Activated naive CD4-positive, alpha-beta T cell treated with anti-CD3 and anti-CD28 coated beads, Interleukin-2, amount 50 U/mL, for 72 hours (primary cell): ENCODE measurements at regions not wholly inside any gene's neighbourhood (a gene's known extent, or its start where the extent isn't known, plus 50 kb on each side); places are given as distances from the start of the nearest gene placed in this dataset.
"Not testable (repeated sequence)": the region's sequence is repeated elsewhere in the genome, so short reads cannot be mapped to it uniquely, and the experiment has no call there.

Source experiments
- ATAC-seq, 2 donors: fragments of 150-1000 bp; cut with Tn5 transposase; 2 replicates each; pipeline ENCODE4 v1.10.0; 2021; ENCODE audit warnings: mild to moderate bottlenecking in 2 of 2, moderate library complexity in 2 of 2
- DNase-seq, 2 donors: peaks; one replicate each; pipeline ENCODE4 v3.0.0; 2021 to 2022; ENCODE audit warnings: low spot score in 2 of 2
- H3K27ac Mint-ChIP-seq, 2 donors: one replicate each; pipeline ENCODE4 v1.8.0; 2022; ENCODE audit warnings: mild to moderate bottlenecking in 2 of 2, mixed read lengths in 2 of 2
- H3K36me3 Mint-ChIP-seq, 2 donors: one replicate each; pipeline ENCODE4 v1.8.0; 2022; ENCODE audit warnings: mixed read lengths in 2 of 2
- H3K9me3 Mint-ChIP-seq, 2 donors: one replicate each; pipeline ENCODE4 v1.8.0; 2022; ENCODE audit warnings: mixed read lengths in 2 of 2

GRCh38 chr14:106493962-106494823, 967.8 kb downstream of the TMEM121 start:
- H3K9me3 Mint-ChIP-seq = no peaks in the 10 kb centered on the region
- no peak overlapping the region for H3K27ac Mint-ChIP-seq
- ATAC-seq (no peak), DNase-seq (no peak)
- no peaks in the 10 kb centered on the region for H3K36me3 Mint-ChIP-seq

- DNase-seq = no peak
- Mint-ChIP-seq H3K27ac (no peak overlapping the region), H3K36me3 (no peaks in the 10 kb centered on the region), H3K9me3 (no peaks in the 10 kb centered on the region)
- ATAC-seq = no peak
These were observed 974.2 kb downstream of the TMEM121 start for GRCh38 chr14:106500571-106500970.

- peak; percentile 26 to 79 for ATAC-seq
- Mint-ChIP-seq H3K27ac (no peak overlapping the region), H3K36me3 (no peaks in the 10 kb centered on the region), H3K9me3 (no peaks in the 10 kb centered on the region)
- DNase-seq = no peak
These were observed 975.5 kb downstream of the TMEM121 start for GRCh38 chr14:106501898-106502297.

GRCh38 chr14:106505366-106505765, 979.0 kb downstream of the TMEM121 start:
- ATAC-seq = no peak
- Mint-ChIP-seq H3K27ac (no peak overlapping the region), H3K36me3 (no peaks in the 10 kb centered on the region), H3K9me3 (no peaks in the 10 kb centered on the region)
- DNase-seq = no peak

- no peaks in the 10 kb centered on the region for H3K9me3 Mint-ChIP-seq
- DNase-seq = peak in 1 of 2 donors; percentile 46
- ATAC-seq = peak; percentile 70 to 71
- H3K36me3 Mint-ChIP-seq = no peaks in the 10 kb centered on the region
- H3K27ac Mint-ChIP-seq = peak overlapping the region; percentile 7 to 28
These were observed 980.5 kb downstream of the TMEM121 start for GRCh38 chr14:106506881-106507305.

GRCh38 chr14:106507354-106507753, 981.0 kb downstream of the TMEM121 start:
- DNase-seq (peak in 1 of 2 donors; percentile 16), ATAC-seq (peak; percentile 73 to 82)
- Mint-ChIP-seq H3K36me3 (no peaks in the 10 kb centered on the region), H3K9me3 (no peaks in the 10 kb centered on the region), H3K27ac (peak overlapping the region; percentile 7 to 28)

- DNase-seq = no peak
- ATAC-seq = no peak
- Mint-ChIP-seq H3K27ac (peak overlapping the region in 1 of 2 donors; percentile 28), H3K9me3 (no peaks in the 10 kb centered on the region), H3K36me3 (no peaks in the 10 kb centered on the region)
These were observed 981.8 kb downstream of the TMEM121 start for GRCh38 chr14:106508216-106508615.

- no peaks in the 10 kb centered on the region for H3K36me3 Mint-ChIP-seq
- peak overlapping the region in 1 of 2 donors; percentile 28 for H3K27ac Mint-ChIP-seq
- ATAC-seq = no peak
- no peaks in the 10 kb centered on the region for H3K9me3 Mint-ChIP-seq
- no peak for DNase-seq
These were observed 982.8 kb downstream of the TMEM121 start for GRCh38 chr14:106509176-106509575.

- ATAC-seq (no peak), DNase-seq (no peak)
- H3K9me3 Mint-ChIP-seq = no peaks in the 10 kb centered on the region
- no peaks in the 10 kb centered on the region for H3K36me3 Mint-ChIP-seq
- no peak overlapping the region for H3K27ac Mint-ChIP-seq
These were observed 983.4 kb downstream of the TMEM121 start for GRCh38 chr14:106509807-106510206.

- Mint-ChIP-seq H3K36me3 (no peaks in the 10 kb centered on the region), H3K9me3 (no peaks in the 10 kb centered on the region), H3K27ac (peak overlapping the region in 1 of 2 donors; percentile 48)
- peak; percentile 54 to 63 for ATAC-seq
- peak in 1 of 2 donors; percentile 34 for DNase-seq
These were observed 984.8 kb downstream of the TMEM121 start for GRCh38 chr14:106511006-106511799.

GRCh38 chr14:106511800-106512198, 985.4 kb downstream of the TMEM121 start:
- ATAC-seq (no peak), DNase-seq (no peak)
- Mint-ChIP-seq H3K9me3 (no peaks in the 10 kb centered on the region), H3K36me3 (no peaks in the 10 kb centered on the region), H3K27ac (no peak overlapping the region)

- no peaks in the 10 kb centered on the region for H3K36me3 Mint-ChIP-seq
- H3K9me3 Mint-ChIP-seq = no peaks in the 10 kb centered on the region
- ATAC-seq (peak in 1 of 2 donors; percentile 32), DNase-seq (no peak)
- H3K27ac Mint-ChIP-seq = peak overlapping the region in 1 of 2 donors; percentile 35
These were observed 986.9 kb downstream of the TMEM121 start for GRCh38 chr14:106513302-106513701.

GRCh38 chr14:106518054-106518943, 991.9 kb downstream of the TMEM121 start:
- ATAC-seq (peak; percentile 69 to 79), DNase-seq (peak; percentile 71 to 84)
- no peaks in the 10 kb centered on the region for H3K36me3 Mint-ChIP-seq
- no peak overlapping the region for H3K27ac Mint-ChIP-seq
- H3K9me3 Mint-ChIP-seq = no peaks in the 10 kb centered on the region

- not testable (repeated sequence) for H3K9me3 Mint-ChIP-seq, H3K27ac Mint-ChIP-seq, DNase-seq, H3K36me3 Mint-ChIP-seq
- ATAC-seq = peak in 1 of 2 donors; percentile 51
These were observed 995.7 kb downstream of the TMEM121 start for GRCh38 chr14:106522118-106522517.

- Mint-ChIP-seq H3K9me3 (no peaks in the 10 kb centered on the region), H3K36me3 (no peaks in the 10 kb centered on the region), H3K27ac (no peak overlapping the region)
- no peak for DNase-seq
- no peak for ATAC-seq
These were observed 996.6 kb downstream of the TMEM121 start for GRCh38 chr14:106522990-106523389.

GRCh38 chr14:106528717-106529116, 1002.3 kb downstream of the TMEM121 start:
- no peak overlapping the region for H3K27ac Mint-ChIP-seq
- ATAC-seq = no peak
- H3K36me3 Mint-ChIP-seq = no peaks in the 10 kb centered on the region
- DNase-seq = no peak
- H3K9me3 Mint-ChIP-seq = no peaks in the 10 kb centered on the region
